HepG2 (cell line): ENCODE measurements at regions not wholly inside any gene's neighbourhood (a gene's known extent, or its start where the extent isn't known, plus 50 kb on each side); places are given as distances from the start of the nearest gene placed in this dataset.

Source experiments
- ATAC-seq: fragments of 200-7000 bp; cut with Tn5 transposase; 3 replicates; pipeline ENCODE4 v1.9.1; 2020; ENCODE audit warnings: mild to moderate bottlenecking, moderate library complexity
- BruUV-seq: library from RNA; stranded (reverse); fragments of 400-500 nt; replicated peaks from 2 replicates; lab custom pipeline; 2021; lab: Mats Ljungman, UMichigan
- CTCF ChIA-PET: fragments of 300-600 bp; formaldehyde crosslinking; extraction: SDS; loops from one replicate; lab custom pipeline; 2021; ENCODE audit warnings: low total read pairs, inconsistent platforms, low intra/inter-chr PET ratio; lab: Yijun Ruan, JAX
- POLR2A ChIA-PET: fragments of 350-600 bp; sonication (Branson Sonifier 250); formaldehyde crosslinking; loops from one replicate; lab custom pipeline; 2020; ENCODE audit warnings: antibody characterized with exemption, inconsistent platforms; lab: Yijun Ruan, JAX
- DNase-seq: peaks from one replicate; pipeline ENCODE4 v3.0.0-alpha.2; 2015; ENCODE audit warnings: low spot score
- FAIRE-seq: peaks from 3 replicates; lab custom pipeline; 2011; peaks lifted over from hg19 to GRCh38; lab: Jason Lieb, UNC
- H2AFZ ChIP-seq: one replicate; pipeline ENCODE4 v1.6.1; 2011; ENCODE audit warnings: low read length, inconsistent platforms
- H3K27ac ChIP-seq: fragments of 300-600 bp; 3 replicates; pipeline ENCODE4 v1.8.0; 2011; ENCODE audit warnings: mixed run types, mild to moderate bottlenecking, mixed read lengths, low read length, inconsistent platforms; ENCODE audit not compliant: insufficient read depth; ENCODE audit errors: extremely low read length
- H3K27me3 ChIP-seq, 2 experiments: fragments of 200-600 bp in 1 of 2; 2 replicates in 1 of 2; 3 replicates in 1 of 2; pipeline versions ENCODE4 v1.6.0 to v1.8.0; 2011; ENCODE audit warnings: low read length in 2 of 2, mild to moderate bottlenecking in 2 of 2, moderate library complexity in 2 of 2, inconsistent platforms in 1 of 2; ENCODE audit not compliant: insufficient read depth in 2 of 2, control insufficient read depth in 1 of 2
- H3K36me3 ChIP-seq, 2 experiments: fragments of 200-600 bp in 1 of 2; replicated peaks in 1 of 2; 2 replicates in 1 of 2; 3 replicates in 1 of 2; pipeline versions ENCODE4 v1.5.1 to v1.8.0; 2011; ENCODE audit warnings: low read length in 2 of 2, inconsistent platforms in 1 of 2; ENCODE audit not compliant: insufficient read depth in 2 of 2, control insufficient read depth in 1 of 2
- H3K4me1 ChIP-seq: 2 replicates; pipeline ENCODE4 v1.5.1; 2012; ENCODE audit warnings: low read length, inconsistent platforms; ENCODE audit not compliant: insufficient read depth
- H3K4me2 ChIP-seq: 2 replicates; pipeline ENCODE4 v1.6.0; 2011; ENCODE audit warnings: low read depth, low read length, inconsistent platforms
- H3K4me3 ChIP-seq, 3 experiments: fragments of 200-600 bp in 1 of 3; sonication (generic), shearing (Covaris generic) in 1 of 3; replicated peaks in 1 of 3; 2 replicates each; pipeline ENCODE4 v1.5.1; 2011 to 2016; ENCODE audit warnings: low read length in 3 of 3, inconsistent platforms in 2 of 3, low read depth in 2 of 3, mild to moderate bottlenecking in 2 of 3, control low read depth in 1 of 3, mixed read lengths in 1 of 3; ENCODE audit not compliant: insufficient read depth in 1 of 3
- H3K79me2 ChIP-seq: one replicate; pipeline ENCODE4 v1.6.1; 2011; ENCODE audit warnings: low read length, inconsistent platforms; ENCODE audit not compliant: insufficient read depth
- H3K9ac ChIP-seq: 2 replicates; pipeline ENCODE4 v1.6.0; 2011; ENCODE audit warnings: mild to moderate bottlenecking, low read depth, low read length, inconsistent platforms; ENCODE audit not compliant: insufficient read depth
- H3K9me3 ChIP-seq: 2 replicates; pipeline ENCODE4 v1.5.1; 2012; ENCODE audit warnings: mild to moderate bottlenecking, low read length
- H4K20me1 ChIP-seq: 2 replicates; pipeline ENCODE4 v1.6.0; 2011; ENCODE audit warnings: inconsistent platforms, mild to moderate bottlenecking, low read length, moderate library complexity; ENCODE audit not compliant: insufficient read depth
- CHD2 ChIP-seq: IDR thresholded peaks from 2 replicates; pipeline ENCODE4 v1.6.1; 2011; ENCODE audit warnings: low read depth, low read length, improper control_type of control experiment
- ISL2 ChIP-seq: sonication (generic); formaldehyde crosslinking; IDR thresholded peaks from 2 replicates; pipeline ENCODE4 v1.5.0; 2020; ENCODE audit warnings: missing genetic modification reagents
- PCBP1 ChIP-seq: fragments of 200-400 bp; formaldehyde crosslinking; IDR thresholded peaks from 2 replicates; pipeline ENCODE4 v1.6.1; 2017; ENCODE audit warnings: mild to moderate bottlenecking, low read depth, low read length, borderline replicate concordance
- RXRA ChIP-seq: sonication (generic); formaldehyde crosslinking; IDR thresholded peaks from 2 replicates; pipeline ENCODE4 v1.5.1; 2020; ENCODE audit warnings: missing genetic modification reagents
- ZNF24 ChIP-seq: fragments of 450-650 bp; IDR thresholded peaks from 2 replicates; pipeline ENCODE4 v1.6.1; 2017; ENCODE audit warnings: antibody characterized with exemption, mild to moderate bottlenecking
- ZNF253 ChIP-seq: sonication (generic); formaldehyde crosslinking; IDR thresholded peaks from 2 replicates; pipeline ENCODE4 v1.8.0; 2022; ENCODE audit warnings: mild to moderate bottlenecking, missing genetic modification reagents, borderline replicate concordance
- ZNF383 ChIP-seq: sonication (generic); formaldehyde crosslinking; IDR thresholded peaks from 2 replicates; pipeline ENCODE4 v1.4.0; 2020; ENCODE audit warnings: missing genetic modification reagents, mild to moderate bottlenecking, borderline replicate concordance
- WGBS: methylation state at CpG from one replicate; pipeline ENCODE4 v1.1.6; 2017; ENCODE audit warnings: low lambda C conversion rate; 5-methylcytosine and 5-hydroxymethylcytosine counted together
- in situ Hi-C: cut with HindIII; loops from 2 replicates; pipeline ENCODE4 v1.10.0; 2017; ENCODE audit warnings: low pct_unique_long_range_greater_than_20kb; ENCODE audit not compliant: extremely low pct_ligation_motif_present
- intact Hi-C: fragments of 100-400 bp; cut with micrococcal nuclease; formaldehyde crosslinking; loops from one replicate; pipeline ENCODE4 v1.10.0; 2022; ENCODE audit not compliant: unreplicated experiment
- TF ChIP-seq, protein P1 (sequence below): sonication (generic); formaldehyde crosslinking; conservative IDR thresholded peaks from 2 replicates; pipeline ENCODE4 v1.4.0; 2020; ENCODE audit warnings: missing genetic modification reagents
- TF ChIP-seq, protein P2 (sequence below): sonication (generic); formaldehyde crosslinking; IDR thresholded peaks from 2 replicates; pipeline ENCODE4 v1.5.1; 2020; ENCODE audit warnings: missing genetic modification reagents, mild to moderate bottlenecking, borderline replicate concordance
- TF ChIP-seq, protein P3 (sequence below), 2 experiments: IDR thresholded peaks; 2 replicates each; pipeline ENCODE4 v1.6.1; 2011 to 2012; ENCODE audit warnings: low read length in 2 of 2, borderline replicate concordance in 1 of 2, low read depth in 1 of 2, mild to moderate bottlenecking in 1 of 2, moderate library complexity in 1 of 2
- TF ChIP-seq, protein P4 (sequence below): sonication (generic); formaldehyde crosslinking; IDR thresholded peaks from 2 replicates; pipeline ENCODE4 v1.8.0; 2022; ENCODE audit warnings: low read depth, missing genetic modification reagents

DNA sequence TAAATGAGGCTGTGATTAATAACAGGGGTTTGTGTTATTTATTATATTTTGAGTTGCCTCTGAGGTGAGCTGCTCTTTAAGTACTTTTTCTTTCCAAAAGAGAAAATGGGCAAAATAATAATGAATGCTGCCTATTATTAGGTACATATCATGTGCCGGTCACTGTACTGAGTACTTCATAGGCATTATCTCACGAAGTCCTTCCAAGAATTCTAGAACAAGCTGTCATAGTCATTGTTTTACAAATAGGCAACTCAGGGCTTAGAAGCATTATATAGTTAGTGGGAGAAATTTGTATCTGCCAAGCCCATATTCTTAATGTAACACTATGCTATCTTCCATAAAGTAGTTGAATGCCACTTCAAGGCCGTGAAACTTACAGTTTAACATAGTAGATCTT is 628.7 kb downstream of the CCDC171 start (continued):
- TF ChIP-seq, protein P1, sequence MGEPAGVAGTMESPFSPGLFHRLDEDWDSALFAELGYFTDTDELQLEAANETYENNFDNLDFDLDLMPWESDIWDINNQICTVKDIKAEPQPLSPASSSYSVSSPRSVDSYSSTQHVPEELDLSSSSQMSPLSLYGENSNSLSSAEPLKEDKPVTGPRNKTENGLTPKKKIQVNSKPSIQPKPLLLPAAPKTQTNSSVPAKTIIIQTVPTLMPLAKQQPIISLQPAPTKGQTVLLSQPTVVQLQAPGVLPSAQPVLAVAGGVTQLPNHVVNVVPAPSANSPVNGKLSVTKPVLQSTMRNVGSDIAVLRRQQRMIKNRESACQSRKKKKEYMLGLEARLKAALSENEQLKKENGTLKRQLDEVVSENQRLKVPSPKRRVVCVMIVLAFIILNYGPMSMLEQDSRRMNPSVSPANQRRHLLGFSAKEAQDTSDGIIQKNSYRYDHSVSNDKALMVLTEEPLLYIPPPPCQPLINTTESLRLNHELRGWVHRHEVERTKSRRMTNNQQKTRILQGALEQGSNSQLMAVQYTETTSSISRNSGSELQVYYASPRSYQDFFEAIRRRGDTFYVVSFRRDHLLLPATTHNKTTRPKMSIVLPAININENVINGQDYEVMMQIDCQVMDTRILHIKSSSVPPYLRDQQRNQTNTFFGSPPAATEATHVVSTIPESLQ (CRISPR knock-in tag), result no peak
- no peak for TF ChIP-seq CHD2
- TF ChIP-seq, protein P2, sequence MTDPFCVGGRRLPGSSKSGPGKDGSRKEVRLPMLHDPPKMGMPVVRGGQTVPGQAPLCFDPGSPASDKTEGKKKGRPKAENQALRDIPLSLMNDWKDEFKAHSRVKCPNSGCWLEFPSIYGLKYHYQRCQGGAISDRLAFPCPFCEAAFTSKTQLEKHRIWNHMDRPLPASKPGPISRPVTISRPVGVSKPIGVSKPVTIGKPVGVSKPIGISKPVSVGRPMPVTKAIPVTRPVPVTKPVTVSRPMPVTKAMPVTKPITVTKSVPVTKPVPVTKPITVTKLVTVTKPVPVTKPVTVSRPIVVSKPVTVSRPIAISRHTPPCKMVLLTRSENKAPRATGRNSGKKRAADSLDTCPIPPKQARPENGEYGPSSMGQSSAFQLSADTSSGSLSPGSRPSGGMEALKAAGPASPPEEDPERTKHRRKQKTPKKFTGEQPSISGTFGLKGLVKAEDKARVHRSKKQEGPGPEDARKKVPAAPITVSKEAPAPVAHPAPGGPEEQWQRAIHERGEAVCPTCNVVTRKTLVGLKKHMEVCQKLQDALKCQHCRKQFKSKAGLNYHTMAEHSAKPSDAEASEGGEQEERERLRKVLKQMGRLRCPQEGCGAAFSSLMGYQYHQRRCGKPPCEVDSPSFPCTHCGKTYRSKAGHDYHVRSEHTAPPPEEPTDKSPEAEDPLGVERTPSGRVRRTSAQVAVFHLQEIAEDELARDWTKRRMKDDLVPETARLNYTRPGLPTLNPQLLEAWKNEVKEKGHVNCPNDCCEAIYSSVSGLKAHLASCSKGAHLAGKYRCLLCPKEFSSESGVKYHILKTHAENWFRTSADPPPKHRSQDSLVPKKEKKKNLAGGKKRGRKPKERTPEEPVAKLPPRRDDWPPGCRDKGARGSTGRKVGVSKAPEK (CRISPR knock-in tag), result no peak

DNA sequence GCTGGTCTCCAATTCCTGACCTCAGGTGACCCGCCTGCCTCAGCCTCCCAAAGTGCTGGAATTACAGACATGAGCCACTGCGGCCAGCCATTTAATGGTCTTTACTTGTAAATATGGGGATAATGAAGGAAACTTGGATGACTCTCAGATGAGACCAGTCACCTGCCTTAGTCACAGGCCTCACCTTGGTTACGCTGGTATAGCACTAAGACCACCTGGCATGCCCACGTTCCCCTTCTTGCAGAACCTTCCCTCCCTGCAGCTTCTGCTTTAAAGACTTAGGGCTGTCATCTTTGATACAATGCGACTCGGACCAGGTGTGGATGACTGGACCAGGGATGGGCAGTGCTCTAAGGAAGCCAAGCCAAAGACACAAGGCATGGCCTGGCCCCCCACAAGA is 629.9 kb downstream of the CCDC171 start:
- intact Hi-C loops, result no loop called here
- Histone ChIP-seq H3K79me2 (no peaks in the 10 kb centered on the region), H3K9me3 (no peaks in the 10 kb centered on the region), H3K4me2 (no peak overlapping the region), H2AFZ (no peak overlapping the region), H3K36me3 (no peaks in the 10 kb centered on the region), H4K20me1 (no peaks in the 10 kb centered on the region), H3K27ac (no peak overlapping the region), H3K9ac (no peak overlapping the region), H3K27me3 (peaks cover 0 to 1% of the 10 kb centered on the region in 2 experiments; a peak in 1 of 5 replicates), H3K4me1 (no peaks in the 10 kb centered on the region), H3K4me3 (no peak overlapping the region)
- FAIRE-seq, result no peak
- WGBS, result 17% methylated on average over 6 of the region's 6 CpGs
- DNase-seq, result no peak
- in situ Hi-C loops, result no loop called here
- CTCF ChIA-PET, result no interaction called here
- no TSS peak for BruUV-seq
- no peak for ATAC-seq
- POLR2A ChIA-PET, result no interaction called here
- TF ChIP-seq ZNF253 (CRISPR knock-in tag), result no peak
- TF ChIP-seq ZNF383 (CRISPR knock-in tag), result no peak
- no peak for TF ChIP-seq ISL2 (CRISPR knock-in tag)
- no peak for TF ChIP-seq PCBP1
- TF ChIP-seq RXRA, result no peak
- TF ChIP-seq, protein P3, sequence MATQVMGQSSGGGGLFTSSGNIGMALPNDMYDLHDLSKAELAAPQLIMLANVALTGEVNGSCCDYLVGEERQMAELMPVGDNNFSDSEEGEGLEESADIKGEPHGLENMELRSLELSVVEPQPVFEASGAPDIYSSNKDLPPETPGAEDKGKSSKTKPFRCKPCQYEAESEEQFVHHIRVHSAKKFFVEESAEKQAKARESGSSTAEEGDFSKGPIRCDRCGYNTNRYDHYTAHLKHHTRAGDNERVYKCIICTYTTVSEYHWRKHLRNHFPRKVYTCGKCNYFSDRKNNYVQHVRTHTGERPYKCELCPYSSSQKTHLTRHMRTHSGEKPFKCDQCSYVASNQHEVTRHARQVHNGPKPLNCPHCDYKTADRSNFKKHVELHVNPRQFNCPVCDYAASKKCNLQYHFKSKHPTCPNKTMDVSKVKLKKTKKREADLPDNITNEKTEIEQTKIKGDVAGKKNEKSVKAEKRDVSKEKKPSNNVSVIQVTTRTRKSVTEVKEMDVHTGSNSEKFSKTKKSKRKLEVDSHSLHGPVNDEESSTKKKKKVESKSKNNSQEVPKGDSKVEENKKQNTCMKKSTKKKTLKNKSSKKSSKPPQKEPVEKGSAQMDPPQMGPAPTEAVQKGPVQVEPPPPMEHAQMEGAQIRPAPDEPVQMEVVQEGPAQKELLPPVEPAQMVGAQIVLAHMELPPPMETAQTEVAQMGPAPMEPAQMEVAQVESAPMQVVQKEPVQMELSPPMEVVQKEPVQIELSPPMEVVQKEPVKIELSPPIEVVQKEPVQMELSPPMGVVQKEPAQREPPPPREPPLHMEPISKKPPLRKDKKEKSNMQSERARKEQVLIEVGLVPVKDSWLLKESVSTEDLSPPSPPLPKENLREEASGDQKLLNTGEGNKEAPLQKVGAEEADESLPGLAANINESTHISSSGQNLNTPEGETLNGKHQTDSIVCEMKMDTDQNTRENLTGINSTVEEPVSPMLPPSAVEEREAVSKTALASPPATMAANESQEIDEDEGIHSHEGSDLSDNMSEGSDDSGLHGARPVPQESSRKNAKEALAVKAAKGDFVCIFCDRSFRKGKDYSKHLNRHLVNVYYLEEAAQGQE (IDR thresholded peaks at IDR 0.05; ENCODE audit: borderline replicate concordance in 1 of 2, low read depth in 1 of 2, low read length in 2 of 2), result no peak
- TF ChIP-seq, protein P4, sequence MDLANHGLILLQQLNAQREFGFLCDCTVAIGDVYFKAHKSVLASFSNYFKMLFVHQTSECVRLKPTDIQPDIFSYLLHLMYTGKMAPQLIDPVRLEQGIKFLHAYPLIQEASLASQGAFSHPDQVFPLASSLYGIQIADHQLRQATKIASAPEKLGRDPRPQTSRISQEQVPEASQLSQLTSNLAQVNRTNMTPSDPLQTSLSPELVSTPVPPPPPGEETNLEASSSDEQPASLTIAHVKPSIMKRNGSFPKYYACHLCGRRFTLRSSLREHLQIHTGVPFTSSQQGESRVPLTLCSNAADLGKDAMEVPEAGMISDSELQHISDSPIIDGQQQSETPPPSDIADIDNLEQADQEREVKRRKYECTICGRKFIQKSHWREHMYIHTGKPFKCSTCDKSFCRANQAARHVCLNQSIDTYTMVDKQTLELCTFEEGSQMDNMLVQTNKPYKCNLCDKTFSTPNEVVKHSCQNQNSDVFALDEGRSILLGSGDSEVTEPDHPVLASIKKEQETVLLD (CRISPR knock-in tag), result no peak
- no peak for TF ChIP-seq ZNF24
